Rectal smooth muscle tissue (tissue), 1 donor: ENCODE measurements at regions not wholly inside any gene's neighbourhood (a gene's known extent, or its start where the extent isn't known, plus 50 kb on each side); places are given as distances from the start of the nearest gene placed in this dataset.

ENCODE experiments used
- H3K27ac ChIP-seq: one replicate; pipeline ENCODE4 v1.7.0; 2013; ENCODE audit warnings: low read depth, low read length, inconsistent platforms
- H3K27me3 ChIP-seq: one replicate; pipeline ENCODE4 v1.7.0; 2013; ENCODE audit warnings: low read length; ENCODE audit not compliant: control insufficient read depth, insufficient read depth
- H3K36me3 ChIP-seq: one replicate; pipeline ENCODE4 v1.7.0; 2013; ENCODE audit warnings: low read length; ENCODE audit not compliant: control insufficient read depth, insufficient read depth
- H3K4me1 ChIP-seq: one replicate; pipeline ENCODE4 v1.7.0; 2013; ENCODE audit warnings: low read length; ENCODE audit not compliant: control insufficient read depth, insufficient read depth
- H3K4me3 ChIP-seq: one replicate; pipeline ENCODE4 v1.7.0; 2013; ENCODE audit warnings: low read length
- H3K9ac ChIP-seq: one replicate; pipeline ENCODE4 v1.7.0; 2013; ENCODE audit warnings: low read length

GRCh38 chr9:13721481-13722235 lies 442.2 kb upstream of the MPDZ start:
- H3K9ac ChIP-seq = no peak overlapping the region
- no peak overlapping the region for H3K4me3 ChIP-seq
- H3K36me3 ChIP-seq = no peaks in the 10 kb centered on the region
- H3K27ac ChIP-seq = no peak overlapping the region
- no peaks in the 10 kb centered on the region for H3K4me1 ChIP-seq
- H3K27me3 ChIP-seq = no peaks in the 10 kb centered on the region

GRCh38 chr9:13719981-13720676 lies 440.6 kb upstream of the MPDZ start:
- Histone ChIP-seq H3K27ac (no peak overlapping the region), H3K4me3 (no peak overlapping the region), H3K36me3 (no peaks in the 10 kb centered on the region), H3K9ac (no peak overlapping the region), H3K27me3 (no peaks in the 10 kb centered on the region), H3K4me1 (no peaks in the 10 kb centered on the region)

GRCh38 chr9:13719446-13719845 lies 440.0 kb upstream of the MPDZ start:
- Histone ChIP-seq H3K36me3 (no peaks in the 10 kb centered on the region), H3K27me3 (no peaks in the 10 kb centered on the region), H3K9ac (no peak overlapping the region), H3K27ac (no peak overlapping the region), H3K4me1 (no peaks in the 10 kb centered on the region), H3K4me3 (no peak overlapping the region)

GRCh38 chr9:13718539-13718938 lies 439.0 kb upstream of the MPDZ start:
- Histone ChIP-seq H3K4me3 (no peak overlapping the region), H3K27me3 (no peaks in the 10 kb centered on the region), H3K27ac (no peak overlapping the region), H3K36me3 (no peaks in the 10 kb centered on the region), H3K9ac (no peak overlapping the region), H3K4me1 (no peaks in the 10 kb centered on the region)

GRCh38 chr9:13718086-13718485 lies 438.6 kb upstream of the MPDZ start:
- no peak overlapping the region for H3K9ac ChIP-seq
- H3K27ac ChIP-seq = no peak overlapping the region
- H3K36me3 ChIP-seq = no peaks in the 10 kb centered on the region
- H3K4me3 ChIP-seq = no peak overlapping the region
- no peaks in the 10 kb centered on the region for H3K4me1 ChIP-seq
- no peaks in the 10 kb centered on the region for H3K27me3 ChIP-seq

- H3K4me3 ChIP-seq = no peak overlapping the region
- no peaks in the 10 kb centered on the region for H3K4me1 ChIP-seq
- H3K27me3 ChIP-seq = no peaks in the 10 kb centered on the region
- no peak overlapping the region for H3K27ac ChIP-seq
- no peak overlapping the region for H3K9ac ChIP-seq
- no peaks in the 10 kb centered on the region for H3K36me3 ChIP-seq
Observed at GRCh38 chr9:13717322-13718054, 438.0 kb upstream of the MPDZ start.

GRCh38 chr9:13716601-13717321 lies 437.3 kb upstream of the MPDZ start:
- no peaks in the 10 kb centered on the region for H3K27me3 ChIP-seq
- H3K4me1 ChIP-seq = no peaks in the 10 kb centered on the region
- no peaks in the 10 kb centered on the region for H3K36me3 ChIP-seq
- H3K9ac ChIP-seq = no peak overlapping the region
- no peak overlapping the region for H3K27ac ChIP-seq
- H3K4me3 ChIP-seq = no peak overlapping the region

GRCh38 chr9:13716090-13716489 lies 436.6 kb upstream of the MPDZ start:
- H3K36me3 ChIP-seq = no peaks in the 10 kb centered on the region
- no peaks in the 10 kb centered on the region for H3K27me3 ChIP-seq
- no peak overlapping the region for H3K27ac ChIP-seq
- no peak overlapping the region for H3K4me3 ChIP-seq
- H3K4me1 ChIP-seq = no peaks in the 10 kb centered on the region
- H3K9ac ChIP-seq = no peak overlapping the region

GRCh38 chr9:13715430-13715829 lies 435.9 kb upstream of the MPDZ start:
- Histone ChIP-seq H3K36me3 (no peaks in the 10 kb centered on the region), H3K9ac (no peak overlapping the region), H3K27ac (no peak overlapping the region), H3K4me3 (no peak overlapping the region), H3K4me1 (no peaks in the 10 kb centered on the region), H3K27me3 (no peaks in the 10 kb centered on the region)

GRCh38 chr9:13707612-13708576 lies 428.4 kb upstream of the MPDZ start:
- H3K9ac ChIP-seq = no peak overlapping the region

GRCh38 chr9:13705918-13706317 lies 426.4 kb upstream of the MPDZ start:
- no peak overlapping the region for H3K4me3 ChIP-seq
- H3K36me3 ChIP-seq = no peaks in the 10 kb centered on the region
- no peak overlapping the region for H3K27ac ChIP-seq
- no peak overlapping the region for H3K9ac ChIP-seq
- no peaks in the 10 kb centered on the region for H3K4me1 ChIP-seq
- no peaks in the 10 kb centered on the region for H3K27me3 ChIP-seq

More at GRCh38 chr9:13707612-13708576, 428.4 kb upstream of the MPDZ start:
- Histone ChIP-seq H3K27me3 (no peaks in the 10 kb centered on the region), H3K4me1 (no peaks in the 10 kb centered on the region), H3K36me3 (no peaks in the 10 kb centered on the region), H3K27ac (no peak overlapping the region), H3K4me3 (no peak overlapping the region)
